ENCODE measurements at regions not wholly inside any gene's neighbourhood (a gene's known extent, or its start where the extent isn't known, plus 50 kb on each side); places are given as distances from the start of the nearest gene placed in this dataset.

GRCh38 chr5:5648694-5649093 lies 226.2 kb downstream of the ICE1 start:
- no peaks in the 10 kb centered on the region for H3K79me2 ChIP-seq (ENCODE audit: control insufficient read depth, insufficient read depth, low read length)
- H3K4me3 ChIP-seq (ENCODE audit: control insufficient read depth in 2 of 3, extremely low read depth in 1 of 3, insufficient read depth in 2 of 3, low read depth in 1 of 3, low read length in 3 of 3): no peak overlapping the region
- H3K9me1 ChIP-seq (ENCODE audit: control insufficient read depth, extremely low read depth, insufficient read depth, low read length): no peaks in the 10 kb centered on the region
- H3K36me3 ChIP-seq (ENCODE audit: control insufficient read depth in 2 of 2, extremely low read depth in 1 of 2, insufficient read depth in 2 of 2, low read length in 2 of 2): no peaks in the 10 kb centered on the region
- no peak overlapping the region for H2AFZ ChIP-seq (ENCODE audit: control insufficient read depth, low read length)
- no peak overlapping the region for H3K9ac ChIP-seq (ENCODE audit: control insufficient read depth, extremely low read depth, insufficient read depth, low read length)
- H3K4me1 ChIP-seq (ENCODE audit: control insufficient read depth, extremely low read depth, insufficient read depth, low read length): no peaks in the 10 kb centered on the region
- DNase-seq (ENCODE audit: low read depth, low spot score): no peak
- dilution Hi-C loops (cut with MboI; ENCODE audit: extremely low pct_ligation_motif_present, low sequenced_read_pairs): no loop called here
- peaks cover 3% of the 10 kb centered on the region for H3K9me3 ChIP-seq (ENCODE audit: control insufficient read depth, low read depth, low read length)
- no peak for TF ChIP-seq EZH2 (IDR thresholded peaks at IDR 0.05; ENCODE audit: low read length)
- TF ChIP-seq, protein P1, sequence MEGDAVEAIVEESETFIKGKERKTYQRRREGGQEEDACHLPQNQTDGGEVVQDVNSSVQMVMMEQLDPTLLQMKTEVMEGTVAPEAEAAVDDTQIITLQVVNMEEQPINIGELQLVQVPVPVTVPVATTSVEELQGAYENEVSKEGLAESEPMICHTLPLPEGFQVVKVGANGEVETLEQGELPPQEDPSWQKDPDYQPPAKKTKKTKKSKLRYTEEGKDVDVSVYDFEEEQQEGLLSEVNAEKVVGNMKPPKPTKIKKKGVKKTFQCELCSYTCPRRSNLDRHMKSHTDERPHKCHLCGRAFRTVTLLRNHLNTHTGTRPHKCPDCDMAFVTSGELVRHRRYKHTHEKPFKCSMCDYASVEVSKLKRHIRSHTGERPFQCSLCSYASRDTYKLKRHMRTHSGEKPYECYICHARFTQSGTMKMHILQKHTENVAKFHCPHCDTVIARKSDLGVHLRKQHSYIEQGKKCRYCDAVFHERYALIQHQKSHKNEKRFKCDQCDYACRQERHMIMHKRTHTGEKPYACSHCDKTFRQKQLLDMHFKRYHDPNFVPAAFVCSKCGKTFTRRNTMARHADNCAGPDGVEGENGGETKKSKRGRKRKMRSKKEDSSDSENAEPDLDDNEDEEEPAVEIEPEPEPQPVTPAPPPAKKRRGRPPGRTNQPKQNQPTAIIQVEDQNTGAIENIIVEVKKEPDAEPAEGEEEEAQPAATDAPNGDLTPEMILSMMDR (optimal IDR thresholded peaks at IDR 0.05 in 1 of 3, IDR thresholded peaks at IDR 0.05 in 1 of 3, conservative IDR thresholded peaks at IDR 0.05 in 1 of 3; ENCODE audit: extremely low read depth in 1 of 3, insufficient read depth in 2 of 3, low read length in 3 of 3): no peak
- no peak overlapping the region for H3K4me2 ChIP-seq (ENCODE audit: control insufficient read depth, extremely low read depth, insufficient read depth, low read depth, low read length)
- no peak overlapping the region for H3K27ac ChIP-seq (ENCODE audit: control insufficient read depth, insufficient read depth, low read length)
- no peak for FAIRE-seq
- H4K20me1 ChIP-seq (ENCODE audit: control insufficient read depth, extremely low read depth, insufficient read depth, low read length): no peaks in the 10 kb centered on the region
- no peaks in the 10 kb centered on the region for H3K27me3 ChIP-seq (ENCODE audit: control insufficient read depth, extremely low read depth, insufficient read depth, low read length)

- H3K4me3 ChIP-seq (ENCODE audit: control insufficient read depth in 2 of 3, extremely low read depth in 1 of 3, insufficient read depth in 2 of 3, low read depth in 1 of 3, low read length in 3 of 3): no peak overlapping the region
- no peak overlapping the region for H3K4me2 ChIP-seq (ENCODE audit: control insufficient read depth, extremely low read depth, insufficient read depth, low read depth, low read length)
- no peaks in the 10 kb centered on the region for H3K27me3 ChIP-seq (ENCODE audit: control insufficient read depth, extremely low read depth, insufficient read depth, low read length)
- no peaks in the 10 kb centered on the region for H3K79me2 ChIP-seq (ENCODE audit: control insufficient read depth, insufficient read depth, low read length)
- H2AFZ ChIP-seq (ENCODE audit: control insufficient read depth, low read length): no peak overlapping the region
- FAIRE-seq (no peak), DNase-seq (ENCODE audit: low read depth, low spot score) (no peak)
- H4K20me1 ChIP-seq (ENCODE audit: control insufficient read depth, extremely low read depth, insufficient read depth, low read length): no peaks in the 10 kb centered on the region
- no peaks in the 10 kb centered on the region for H3K9me1 ChIP-seq (ENCODE audit: control insufficient read depth, extremely low read depth, insufficient read depth, low read length)
- dilution Hi-C loops (cut with MboI; ENCODE audit: extremely low pct_ligation_motif_present, low sequenced_read_pairs): no loop called here
- H3K4me1 ChIP-seq (ENCODE audit: control insufficient read depth, extremely low read depth, insufficient read depth, low read length): no peaks in the 10 kb centered on the region
- H3K27ac ChIP-seq (ENCODE audit: control insufficient read depth, insufficient read depth, low read length): no peak overlapping the region
- no peak overlapping the region for H3K9ac ChIP-seq (ENCODE audit: control insufficient read depth, extremely low read depth, insufficient read depth, low read length)
- no peaks in the 10 kb centered on the region for H3K36me3 ChIP-seq (ENCODE audit: control insufficient read depth in 2 of 2, extremely low read depth in 1 of 2, insufficient read depth in 2 of 2, low read length in 2 of 2)
- H3K9me3 ChIP-seq (ENCODE audit: control insufficient read depth, low read depth, low read length): peaks cover 3% of the 10 kb centered on the region
- TF ChIP-seq, protein P1 (optimal IDR thresholded peaks at IDR 0.05 in 1 of 3, IDR thresholded peaks at IDR 0.05 in 1 of 3, conservative IDR thresholded peaks at IDR 0.05 in 1 of 3; ENCODE audit: extremely low read depth in 1 of 3, insufficient read depth in 2 of 3, low read length in 3 of 3): no peak
- TF ChIP-seq EZH2 (IDR thresholded peaks at IDR 0.05; ENCODE audit: low read length): no peak
Measured at GRCh38 chr5:5645891-5646290, 223.4 kb downstream of the ICE1 start.

Measured in keratinocyte (primary cell).